Ovary (tissue), 3 donors: ENCODE measurements at regions not wholly inside any gene's neighbourhood (a gene's known extent, or its start where the extent isn't known, plus 50 kb on each side); places are given as distances from the start of the nearest gene placed in this dataset.

Experiments
- POLR2A ChIP-seq: fragments of 450-650 bp; IDR thresholded peaks from one replicate; pipeline ENCODE4 v1.6.1; 2017; ENCODE audit warnings: antibody characterized with exemption, mild to moderate bottlenecking, moderate library complexity
- TF ChIP-seq, protein P1 (sequence below), 3 donors: fragments of 450-650 bp in 2 of 3; fragments of 200-600 bp in 1 of 3; IDR thresholded peaks; one replicate each; pipeline versions ENCODE4 v1.5.1 to v1.8.0; 2016 to 2022; ENCODE audit warnings: antibody characterized with exemption in 3 of 3, mild to moderate bottlenecking in 1 of 3
- donor health status: DM: no; HTN: no; CAD: no.

DNA sequence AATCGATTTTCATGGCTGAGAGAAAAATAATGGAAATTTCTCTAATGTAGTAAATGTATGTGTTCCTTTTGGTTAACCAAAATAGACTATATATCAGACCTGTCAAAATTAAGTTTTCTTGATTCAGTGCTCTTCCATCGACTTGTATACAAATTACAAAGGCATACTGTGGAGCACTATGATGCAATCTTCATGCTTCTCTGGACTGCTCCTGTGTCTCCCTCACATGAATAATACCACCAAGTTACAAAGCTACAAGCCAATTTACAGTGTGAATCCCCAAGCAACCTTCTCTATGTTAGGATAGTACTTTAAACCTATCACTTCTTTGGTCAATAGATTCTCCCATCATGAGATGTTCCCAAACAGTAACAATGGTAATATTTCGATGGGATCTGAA, 577.9 kb downstream of the PPARGC1A start:
- no peak for TF ChIP-seq POLR2A
- TF ChIP-seq, protein P1, sequence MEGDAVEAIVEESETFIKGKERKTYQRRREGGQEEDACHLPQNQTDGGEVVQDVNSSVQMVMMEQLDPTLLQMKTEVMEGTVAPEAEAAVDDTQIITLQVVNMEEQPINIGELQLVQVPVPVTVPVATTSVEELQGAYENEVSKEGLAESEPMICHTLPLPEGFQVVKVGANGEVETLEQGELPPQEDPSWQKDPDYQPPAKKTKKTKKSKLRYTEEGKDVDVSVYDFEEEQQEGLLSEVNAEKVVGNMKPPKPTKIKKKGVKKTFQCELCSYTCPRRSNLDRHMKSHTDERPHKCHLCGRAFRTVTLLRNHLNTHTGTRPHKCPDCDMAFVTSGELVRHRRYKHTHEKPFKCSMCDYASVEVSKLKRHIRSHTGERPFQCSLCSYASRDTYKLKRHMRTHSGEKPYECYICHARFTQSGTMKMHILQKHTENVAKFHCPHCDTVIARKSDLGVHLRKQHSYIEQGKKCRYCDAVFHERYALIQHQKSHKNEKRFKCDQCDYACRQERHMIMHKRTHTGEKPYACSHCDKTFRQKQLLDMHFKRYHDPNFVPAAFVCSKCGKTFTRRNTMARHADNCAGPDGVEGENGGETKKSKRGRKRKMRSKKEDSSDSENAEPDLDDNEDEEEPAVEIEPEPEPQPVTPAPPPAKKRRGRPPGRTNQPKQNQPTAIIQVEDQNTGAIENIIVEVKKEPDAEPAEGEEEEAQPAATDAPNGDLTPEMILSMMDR (IDR thresholded peaks at IDR 0.05), result no peak
